ENCODE measurements at regions not wholly inside any gene's neighbourhood (a gene's known extent, or its start where the extent isn't known, plus 50 kb on each side); places are given as distances from the start of the nearest gene placed in this dataset.

DNA sequence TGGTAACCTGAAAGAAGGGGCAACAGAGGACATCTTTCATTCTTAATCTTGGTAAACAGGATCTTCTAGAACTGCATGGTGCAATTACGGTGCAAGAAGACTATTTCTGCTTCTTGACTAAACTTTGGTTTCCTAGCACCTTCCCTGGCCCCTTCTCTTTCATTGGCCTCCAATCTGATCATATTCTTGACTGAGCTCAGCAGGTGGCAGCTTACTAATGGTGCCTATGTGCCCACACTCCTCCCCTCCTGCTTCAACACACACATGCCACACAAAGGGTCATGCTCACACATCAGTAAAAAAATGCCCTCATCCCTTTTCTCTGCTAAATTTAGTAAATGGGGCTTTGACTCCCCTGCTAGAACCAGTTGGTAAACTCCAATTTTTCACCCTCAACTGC lies 400.5 kb upstream of the MAOA start:
- ATAC-seq (no peak), DNase-seq (ENCODE audit: low spot score) (no peak)
- no peak for TF ChIP-seq POLR2AphosphoS5 (IDR thresholded peaks at IDR 0.05; ENCODE audit: low read depth)
- TF ChIP-seq, protein P1, sequence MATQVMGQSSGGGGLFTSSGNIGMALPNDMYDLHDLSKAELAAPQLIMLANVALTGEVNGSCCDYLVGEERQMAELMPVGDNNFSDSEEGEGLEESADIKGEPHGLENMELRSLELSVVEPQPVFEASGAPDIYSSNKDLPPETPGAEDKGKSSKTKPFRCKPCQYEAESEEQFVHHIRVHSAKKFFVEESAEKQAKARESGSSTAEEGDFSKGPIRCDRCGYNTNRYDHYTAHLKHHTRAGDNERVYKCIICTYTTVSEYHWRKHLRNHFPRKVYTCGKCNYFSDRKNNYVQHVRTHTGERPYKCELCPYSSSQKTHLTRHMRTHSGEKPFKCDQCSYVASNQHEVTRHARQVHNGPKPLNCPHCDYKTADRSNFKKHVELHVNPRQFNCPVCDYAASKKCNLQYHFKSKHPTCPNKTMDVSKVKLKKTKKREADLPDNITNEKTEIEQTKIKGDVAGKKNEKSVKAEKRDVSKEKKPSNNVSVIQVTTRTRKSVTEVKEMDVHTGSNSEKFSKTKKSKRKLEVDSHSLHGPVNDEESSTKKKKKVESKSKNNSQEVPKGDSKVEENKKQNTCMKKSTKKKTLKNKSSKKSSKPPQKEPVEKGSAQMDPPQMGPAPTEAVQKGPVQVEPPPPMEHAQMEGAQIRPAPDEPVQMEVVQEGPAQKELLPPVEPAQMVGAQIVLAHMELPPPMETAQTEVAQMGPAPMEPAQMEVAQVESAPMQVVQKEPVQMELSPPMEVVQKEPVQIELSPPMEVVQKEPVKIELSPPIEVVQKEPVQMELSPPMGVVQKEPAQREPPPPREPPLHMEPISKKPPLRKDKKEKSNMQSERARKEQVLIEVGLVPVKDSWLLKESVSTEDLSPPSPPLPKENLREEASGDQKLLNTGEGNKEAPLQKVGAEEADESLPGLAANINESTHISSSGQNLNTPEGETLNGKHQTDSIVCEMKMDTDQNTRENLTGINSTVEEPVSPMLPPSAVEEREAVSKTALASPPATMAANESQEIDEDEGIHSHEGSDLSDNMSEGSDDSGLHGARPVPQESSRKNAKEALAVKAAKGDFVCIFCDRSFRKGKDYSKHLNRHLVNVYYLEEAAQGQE (IDR thresholded peaks at IDR 0.05; ENCODE audit: unreplicated experiment), result no peak
- TF ChIP-seq, protein P2, sequence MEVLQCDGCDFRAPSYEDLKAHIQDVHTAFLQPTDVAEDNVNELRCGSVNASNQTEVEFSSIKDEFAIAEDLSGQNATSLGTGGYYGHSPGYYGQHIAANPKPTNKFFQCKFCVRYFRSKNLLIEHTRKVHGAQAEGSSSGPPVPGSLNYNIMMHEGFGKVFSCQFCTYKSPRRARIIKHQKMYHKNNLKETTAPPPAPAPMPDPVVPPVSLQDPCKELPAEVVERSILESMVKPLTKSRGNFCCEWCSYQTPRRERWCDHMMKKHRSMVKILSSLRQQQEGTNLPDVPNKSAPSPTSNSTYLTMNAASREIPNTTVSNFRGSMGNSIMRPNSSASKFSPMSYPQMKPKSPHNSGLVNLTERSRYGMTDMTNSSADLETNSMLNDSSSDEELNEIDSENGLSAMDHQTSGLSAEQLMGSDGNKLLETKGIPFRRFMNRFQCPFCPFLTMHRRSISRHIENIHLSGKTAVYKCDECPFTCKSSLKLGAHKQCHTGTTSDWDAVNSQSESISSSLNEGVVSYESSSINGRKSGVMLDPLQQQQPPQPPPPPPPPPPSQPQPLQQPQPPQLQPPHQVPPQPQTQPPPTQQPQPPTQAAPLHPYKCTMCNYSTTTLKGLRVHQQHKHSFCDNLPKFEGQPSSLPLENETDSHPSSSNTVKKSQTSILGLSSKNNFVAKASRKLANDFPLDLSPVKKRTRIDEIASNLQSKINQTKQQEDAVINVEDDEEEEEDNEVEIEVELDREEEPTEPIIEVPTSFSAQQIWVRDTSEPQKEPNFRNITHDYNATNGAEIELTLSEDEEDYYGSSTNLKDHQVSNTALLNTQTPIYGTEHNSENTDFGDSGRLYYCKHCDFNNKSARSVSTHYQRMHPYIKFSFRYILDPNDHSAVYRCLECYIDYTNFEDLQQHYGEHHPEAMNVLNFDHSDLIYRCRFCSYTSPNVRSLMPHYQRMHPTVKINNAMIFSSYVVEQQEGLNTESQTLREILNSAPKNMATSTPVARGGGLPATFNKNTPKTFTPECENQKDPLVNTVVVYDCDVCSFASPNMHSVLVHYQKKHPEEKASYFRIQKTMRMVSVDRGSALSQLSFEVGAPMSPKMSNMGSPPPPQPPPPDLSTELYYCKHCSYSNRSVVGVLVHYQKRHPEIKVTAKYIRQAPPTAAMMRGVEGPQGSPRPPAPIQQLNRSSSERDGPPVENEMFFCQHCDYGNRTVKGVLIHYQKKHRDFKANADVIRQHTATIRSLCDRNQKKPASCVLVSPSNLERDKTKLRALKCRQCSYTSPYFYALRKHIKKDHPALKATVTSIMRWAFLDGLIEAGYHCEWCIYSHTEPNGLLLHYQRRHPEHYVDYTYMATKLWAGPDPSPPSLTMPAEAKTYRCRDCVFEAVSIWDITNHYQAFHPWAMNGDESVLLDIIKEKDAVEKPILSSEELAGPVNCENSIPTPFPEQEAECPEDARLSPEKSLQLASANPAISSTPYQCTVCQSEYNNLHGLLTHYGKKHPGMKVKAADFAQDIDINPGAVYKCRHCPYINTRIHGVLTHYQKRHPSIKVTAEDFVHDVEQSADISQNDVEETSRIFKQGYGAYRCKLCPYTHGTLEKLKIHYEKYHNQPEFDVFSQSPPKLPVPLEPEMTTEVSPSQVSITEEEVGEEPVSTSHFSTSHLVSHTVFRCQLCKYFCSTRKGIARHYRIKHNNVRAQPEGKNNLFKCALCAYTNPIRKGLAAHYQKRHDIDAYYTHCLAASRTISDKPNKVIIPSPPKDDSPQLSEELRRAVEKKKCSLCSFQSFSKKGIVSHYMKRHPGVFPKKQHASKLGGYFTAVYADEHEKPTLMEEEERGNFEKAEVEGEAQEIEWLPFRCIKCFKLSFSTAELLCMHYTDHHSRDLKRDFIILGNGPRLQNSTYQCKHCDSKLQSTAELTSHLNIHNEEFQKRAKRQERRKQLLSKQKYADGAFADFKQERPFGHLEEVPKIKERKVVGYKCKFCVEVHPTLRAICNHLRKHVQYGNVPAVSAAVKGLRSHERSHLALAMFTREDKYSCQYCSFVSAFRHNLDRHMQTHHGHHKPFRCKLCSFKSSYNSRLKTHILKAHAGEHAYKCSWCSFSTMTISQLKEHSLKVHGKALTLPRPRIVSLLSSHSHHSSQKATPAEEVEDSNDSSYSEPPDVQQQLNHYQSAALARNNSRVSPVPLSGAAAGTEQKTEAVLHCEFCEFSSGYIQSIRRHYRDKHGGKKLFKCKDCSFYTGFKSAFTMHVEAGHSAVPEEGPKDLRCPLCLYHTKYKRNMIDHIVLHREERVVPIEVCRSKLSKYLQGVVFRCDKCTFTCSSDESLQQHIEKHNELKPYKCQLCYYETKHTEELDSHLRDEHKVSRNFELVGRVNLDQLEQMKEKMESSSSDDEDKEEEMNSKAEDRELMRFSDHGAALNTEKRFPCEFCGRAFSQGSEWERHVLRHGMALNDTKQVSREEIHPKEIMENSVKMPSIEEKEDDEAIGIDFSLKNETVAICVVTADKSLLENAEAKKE (CRISPR knock-in tag; IDR thresholded peaks at IDR 0.05), result no peak
- H3K27me3 Mint-ChIP-seq (ENCODE audit: insufficient read depth, low read depth, poor library complexity), result no peaks in the 10 kb centered on the region
- no peaks in the 10 kb centered on the region for H3K4me1 Mint-ChIP-seq
- Histone ChIP-seq H3F3A (replicated peaks; ENCODE audit: low read depth) (no peaks in the 10 kb centered on the region), H2AFZ (no peak overlapping the region), H3K9me2 (ENCODE audit: insufficient read depth) (no peaks in the 10 kb centered on the region), H3K27ac (ENCODE audit: low read depth) (no peak overlapping the region), H3K4me3 (no peak overlapping the region), H3K4me1 (ENCODE audit: insufficient read depth) (no peaks in the 10 kb centered on the region), H3K36me3 (ENCODE audit: insufficient read depth) (no peaks in the 10 kb centered on the region), H3K4me2 (no peak overlapping the region), H3K27me3 (ENCODE audit: insufficient read depth) (no peaks in the 10 kb centered on the region), H4K20me1 (replicated peaks; ENCODE audit: insufficient read depth) (no peaks in the 10 kb centered on the region), H3K79me2 (replicated peaks; ENCODE audit: insufficient read depth) (no peaks in the 10 kb centered on the region)
- H3K27ac Mint-ChIP-seq, result no peak overlapping the region
- no peak overlapping the region for H3K4me3 Mint-ChIP-seq
- peaks cover 21% of the 10 kb centered on the region for H3K9me3 Mint-ChIP-seq
- H3K36me3 Mint-ChIP-seq (ENCODE audit: low read depth), result peaks cover 11% of the 10 kb centered on the region

Measured in GM23338 (cell line).